ENCODE measurements at regions not wholly inside any gene's neighbourhood (a gene's known extent, or its start where the extent isn't known, plus 50 kb on each side); places are given as distances from the start of the nearest gene placed in this dataset.

DNA sequence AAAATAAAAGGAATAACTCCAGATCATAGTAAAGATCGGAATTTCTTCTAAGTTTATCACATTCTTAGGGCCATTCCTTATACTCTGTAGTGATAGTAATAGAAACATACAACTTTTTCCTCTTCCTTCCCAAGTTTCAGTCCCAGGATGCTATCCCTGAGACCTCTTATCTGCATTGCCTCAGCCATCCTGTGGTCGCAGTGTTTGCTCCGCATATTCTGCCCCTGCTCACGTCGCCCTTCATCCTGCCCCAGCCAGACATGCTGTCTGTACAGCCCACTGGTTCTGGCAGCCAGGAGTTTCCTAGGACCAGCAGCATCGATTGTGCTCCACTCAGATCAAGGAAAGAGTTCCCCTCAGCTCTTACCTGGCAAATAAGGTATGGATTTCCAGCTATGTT is 132.7 kb upstream of the ERCC6L2 start:
- TF ChIP-seq, protein P1, sequence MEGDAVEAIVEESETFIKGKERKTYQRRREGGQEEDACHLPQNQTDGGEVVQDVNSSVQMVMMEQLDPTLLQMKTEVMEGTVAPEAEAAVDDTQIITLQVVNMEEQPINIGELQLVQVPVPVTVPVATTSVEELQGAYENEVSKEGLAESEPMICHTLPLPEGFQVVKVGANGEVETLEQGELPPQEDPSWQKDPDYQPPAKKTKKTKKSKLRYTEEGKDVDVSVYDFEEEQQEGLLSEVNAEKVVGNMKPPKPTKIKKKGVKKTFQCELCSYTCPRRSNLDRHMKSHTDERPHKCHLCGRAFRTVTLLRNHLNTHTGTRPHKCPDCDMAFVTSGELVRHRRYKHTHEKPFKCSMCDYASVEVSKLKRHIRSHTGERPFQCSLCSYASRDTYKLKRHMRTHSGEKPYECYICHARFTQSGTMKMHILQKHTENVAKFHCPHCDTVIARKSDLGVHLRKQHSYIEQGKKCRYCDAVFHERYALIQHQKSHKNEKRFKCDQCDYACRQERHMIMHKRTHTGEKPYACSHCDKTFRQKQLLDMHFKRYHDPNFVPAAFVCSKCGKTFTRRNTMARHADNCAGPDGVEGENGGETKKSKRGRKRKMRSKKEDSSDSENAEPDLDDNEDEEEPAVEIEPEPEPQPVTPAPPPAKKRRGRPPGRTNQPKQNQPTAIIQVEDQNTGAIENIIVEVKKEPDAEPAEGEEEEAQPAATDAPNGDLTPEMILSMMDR (conservative IDR thresholded peaks at IDR 0.05 in 1 of 2, IDR thresholded peaks at IDR 0.05 in 1 of 2; ENCODE audit: extremely low read depth in 1 of 2, insufficient read depth in 1 of 2, low read depth in 1 of 2, low read length in 2 of 2): no peak
- TF ChIP-seq EZH2 (IDR thresholded peaks at IDR 0.05; ENCODE audit: borderline replicate concordance, low read length): no peak
